UCSD-AML1 (cell line): ENCODE measurements at regions not wholly inside any gene's neighbourhood (a gene's known extent, or its start where the extent isn't known, plus 50 kb on each side); places are given as distances from the start of the nearest gene placed in this dataset.
A peak's percentile ranks its signal among the peaks of the same experiment; 100 is the strongest.
"Not testable (repeated sequence)": the region's sequence is repeated elsewhere in the genome, so short reads cannot be mapped to it uniquely, and the experiment has no call there.

Source experiments
- DNase-seq: peaks from one replicate; lab custom pipeline; 2025; ENCODE audit not compliant: unreplicated experiment; lab: John Stamatoyannopoulos, UW

DNA sequence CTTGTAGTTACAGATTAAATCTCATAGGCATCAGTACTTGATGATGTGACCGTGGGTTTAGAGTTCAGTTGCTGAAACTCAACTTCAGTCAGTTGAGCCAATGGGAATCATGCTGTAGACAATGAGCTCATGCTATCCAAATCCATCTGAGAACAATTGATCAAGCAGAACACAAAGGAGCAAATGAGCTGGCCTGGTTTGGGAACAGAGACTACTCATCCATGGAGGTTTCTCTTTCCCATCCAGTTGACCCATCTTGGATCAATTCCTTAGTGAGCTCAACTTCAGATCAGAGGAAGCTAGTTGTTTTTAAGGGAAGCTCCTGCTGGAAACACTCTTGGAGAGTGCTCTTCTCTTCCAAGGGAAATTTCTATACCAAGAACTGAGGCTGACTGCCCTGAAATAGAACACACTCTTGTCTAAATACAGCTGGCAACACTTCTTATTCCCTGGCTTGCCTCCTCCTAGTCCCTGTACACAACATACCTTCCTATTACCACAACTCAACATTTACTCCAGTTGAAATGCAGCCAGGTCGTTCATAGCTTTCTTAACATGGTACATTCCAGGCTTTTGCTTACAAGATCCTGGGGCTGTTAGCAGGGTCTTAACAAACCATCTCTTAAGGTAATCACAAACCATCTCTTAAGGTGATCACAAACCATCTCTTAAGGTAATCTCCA lies 203.9 kb upstream of the PRDM1 start:
- no peak for DNase-seq

- DNase-seq: no peak
Observed at GRCh38 chr6:105881608-105882007, 204.5 kb upstream of the PRDM1 start.

DNA sequence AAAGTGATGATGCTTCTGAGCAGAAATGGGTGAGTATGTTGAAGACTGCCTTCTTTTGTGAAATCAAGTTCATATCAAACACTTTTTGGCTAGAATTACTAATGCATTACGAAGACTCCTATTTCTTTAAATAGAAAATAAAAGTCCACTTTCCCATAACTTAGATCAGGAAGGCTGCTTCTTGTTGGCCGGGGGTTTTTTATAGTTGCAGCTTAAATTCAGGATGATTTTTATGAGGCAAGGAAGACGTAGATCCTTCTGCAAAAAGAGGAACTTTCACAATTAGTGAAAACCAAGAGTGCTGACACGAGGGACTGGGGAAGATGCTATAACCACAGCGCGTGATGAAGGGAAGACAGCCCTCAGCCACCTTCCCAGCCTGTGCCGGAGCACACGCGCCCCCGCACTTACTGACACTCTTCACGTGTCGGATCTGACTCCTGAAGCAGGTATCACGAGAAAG lies 206.1 kb upstream of the PRDM1 start:
- peak; percentile 59 for DNase-seq

- DNase-seq: no peak
Observed at GRCh38 chr6:105879146-105879545, 207.0 kb upstream of the PRDM1 start.

- DNase-seq: peak; percentile 41
Observed at GRCh38 chr6:105875974-105876640, 210.0 kb upstream of the PRDM1 start.

DNA sequence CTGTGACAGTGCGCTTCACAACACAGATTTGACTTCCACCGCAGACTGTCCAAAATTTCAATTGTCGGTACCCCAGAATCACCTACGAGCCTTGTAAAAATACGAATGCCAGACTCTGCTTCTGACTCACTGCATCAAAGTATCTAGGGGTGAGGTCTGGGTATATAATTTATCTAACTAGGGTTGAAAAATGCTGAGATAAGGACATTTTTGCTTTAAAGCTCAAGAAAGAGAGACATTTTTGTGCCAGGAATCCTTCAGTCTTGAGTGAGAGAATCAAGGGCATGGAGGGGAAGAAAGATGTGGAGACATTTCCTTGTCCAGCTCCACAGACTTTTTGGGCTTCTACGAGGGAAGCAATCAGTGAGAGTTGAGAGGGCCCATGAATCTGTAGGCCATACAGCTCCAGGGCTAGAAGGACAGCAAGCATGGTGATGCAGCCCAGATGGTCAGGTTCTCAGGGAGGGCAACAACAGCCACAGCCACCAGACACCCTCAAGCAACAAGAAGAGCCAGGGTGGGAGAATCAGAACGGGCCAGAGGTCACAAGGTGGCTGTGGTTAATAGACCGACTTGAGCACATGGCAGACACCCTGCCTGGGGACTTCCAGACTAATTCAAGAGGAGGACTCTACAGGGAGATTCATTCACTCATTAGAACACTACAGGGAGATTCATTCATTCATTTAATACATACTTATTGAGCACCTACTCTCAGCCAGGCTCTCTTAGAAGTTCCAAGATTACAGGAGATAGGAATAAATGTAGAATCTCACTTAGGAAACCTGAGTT lies 211.1 kb upstream of the PRDM1 start:
- DNase-seq: no peak

DNA sequence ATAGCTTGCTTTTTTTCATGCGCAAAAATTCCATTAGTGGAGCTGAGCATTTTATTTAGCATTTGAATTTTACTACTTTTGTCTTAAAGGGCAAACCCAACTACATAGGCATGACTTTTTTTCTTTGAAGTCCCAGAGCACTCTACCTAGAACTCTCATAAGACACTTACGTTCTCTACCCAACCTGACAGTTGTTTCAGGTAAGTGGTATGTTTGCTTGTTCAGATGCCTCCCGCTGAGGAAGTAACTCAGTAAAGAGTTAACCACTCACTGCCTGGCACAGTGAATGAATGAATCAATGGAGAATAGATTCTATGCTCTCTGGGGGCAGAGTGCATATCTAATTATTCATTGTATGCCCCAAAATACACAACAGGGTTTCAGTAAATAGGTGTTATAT lies 212.3 kb upstream of the PRDM1 start:
- no peak for DNase-seq

- DNase-seq: no peak
Observed at GRCh38 chr6:105873211-105873704, 212.9 kb upstream of the PRDM1 start.

DNA sequence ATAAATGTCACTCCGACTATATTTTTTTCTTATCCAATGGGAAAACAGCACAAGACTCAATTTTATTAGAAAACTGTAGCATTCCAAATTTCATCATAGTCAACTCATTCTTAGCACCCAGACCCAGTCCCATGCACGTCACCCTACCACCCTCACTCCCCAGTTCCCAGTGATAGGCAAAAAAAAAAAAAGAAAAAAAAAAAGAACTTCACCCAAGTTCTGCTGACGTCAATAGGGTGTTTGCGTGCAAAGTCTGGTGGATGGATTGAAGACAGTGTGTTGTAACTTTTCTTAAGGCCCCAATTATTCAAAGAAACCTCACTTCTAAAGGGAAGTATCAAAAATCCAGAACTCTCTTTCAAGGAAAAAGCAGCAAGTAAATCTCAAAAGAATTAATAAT lies 213.9 kb upstream of the PRDM1 start:
- DNase-seq: no peak

- DNase-seq: no peak
Observed at GRCh38 chr6:105871542-105871941, 214.6 kb upstream of the PRDM1 start.

- no peak for DNase-seq
Observed at GRCh38 chr6:105869835-105870440, 216.2 kb upstream of the PRDM1 start.

GRCh38 chr6:105868823-105869460 lies 217.2 kb upstream of the PRDM1 start:
- no peak for DNase-seq

GRCh38 chr6:105867821-105868220 lies 218.3 kb upstream of the PRDM1 start:
- no peak for DNase-seq

DNA sequence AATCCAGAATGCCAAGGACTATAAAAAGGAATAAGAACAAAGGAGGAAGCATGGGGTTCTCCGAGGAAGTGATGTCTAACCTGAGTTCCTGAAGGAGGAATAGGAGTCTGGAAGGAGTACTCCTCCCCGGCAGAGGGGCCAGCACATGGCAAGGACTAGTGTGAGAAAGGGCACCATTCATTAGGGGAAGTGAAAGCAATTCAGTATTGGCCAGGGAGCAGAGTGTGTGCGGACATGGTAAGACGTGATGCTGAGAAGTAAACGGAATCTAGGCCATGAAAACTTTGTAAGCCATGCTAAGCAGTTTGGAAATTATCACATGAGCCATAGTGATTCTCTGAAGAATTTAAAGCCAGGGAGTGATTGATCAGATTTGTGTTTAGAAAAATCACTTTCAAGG lies 218.9 kb upstream of the PRDM1 start:
- DNase-seq: no peak

DNA sequence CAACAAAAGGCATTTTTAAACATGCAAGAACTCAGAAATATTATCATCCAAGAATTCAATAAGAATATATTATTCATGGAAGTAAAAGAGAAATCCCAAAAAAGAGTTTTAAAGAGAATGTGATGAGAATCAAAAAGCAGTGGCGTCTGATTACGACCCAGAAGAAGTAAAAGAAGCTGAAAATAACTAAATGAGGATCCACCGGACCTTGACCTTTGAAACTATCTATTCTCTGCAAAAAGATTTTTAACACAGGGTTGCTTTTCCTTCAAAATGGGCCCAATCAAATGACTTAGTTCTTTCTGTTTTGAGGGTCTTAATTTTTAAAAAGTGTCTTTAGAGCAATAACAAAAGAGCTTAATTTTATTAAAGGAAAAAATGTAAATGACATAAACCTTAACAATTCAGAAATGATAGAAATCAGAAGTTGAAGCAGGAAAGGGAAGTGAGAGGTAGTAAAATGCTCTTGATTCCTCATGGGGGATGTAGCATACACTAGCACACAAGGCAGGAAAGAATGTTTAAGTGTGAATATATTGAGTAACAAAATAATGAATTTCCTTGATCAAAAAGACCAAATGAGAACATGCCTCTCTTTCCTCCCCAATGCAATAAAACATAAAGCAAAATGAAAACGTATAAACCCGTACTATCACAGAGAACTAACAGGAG lies 223.1 kb upstream of the PRDM1 start:
- no peak for DNase-seq

DNA sequence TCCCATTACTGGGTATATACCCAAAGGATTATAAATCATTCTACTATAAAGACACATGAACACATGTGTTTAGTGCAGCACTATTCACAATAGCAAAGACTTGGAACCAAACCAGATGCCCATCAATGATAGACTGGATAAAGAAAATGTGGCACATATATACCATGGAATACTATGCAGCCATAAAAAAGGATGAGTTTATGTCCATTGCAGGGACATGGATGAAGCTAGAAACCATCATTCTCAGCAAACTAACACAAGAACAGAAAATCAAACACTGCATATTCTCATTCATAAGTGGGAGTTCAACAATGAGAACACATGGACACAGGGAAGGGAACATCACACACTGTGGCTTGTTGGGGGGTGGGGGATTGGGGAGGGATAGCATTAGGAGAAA lies 225.2 kb upstream of the PRDM1 start:
- DNase-seq: not testable (repeated sequence)

DNA sequence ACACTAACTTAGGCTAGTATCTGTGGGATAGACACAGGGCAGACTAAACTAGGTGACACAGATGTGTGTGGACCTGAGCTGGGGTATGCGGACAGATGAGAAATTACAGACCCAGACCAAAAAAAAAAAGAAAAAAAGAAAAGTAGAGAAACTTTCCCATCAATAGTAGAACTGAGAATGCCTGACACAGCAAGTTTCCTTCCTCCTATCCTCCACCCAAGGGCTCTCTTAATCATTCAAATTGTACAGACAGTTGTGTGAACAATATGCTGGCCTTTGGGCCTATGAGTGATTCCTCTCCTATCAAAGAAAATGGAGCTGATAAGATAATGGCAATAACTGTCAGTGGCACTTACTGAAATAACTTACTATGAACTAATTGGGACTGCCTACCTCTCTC lies 226.7 kb upstream of the PRDM1 start:
- DNase-seq: no peak

DNA sequence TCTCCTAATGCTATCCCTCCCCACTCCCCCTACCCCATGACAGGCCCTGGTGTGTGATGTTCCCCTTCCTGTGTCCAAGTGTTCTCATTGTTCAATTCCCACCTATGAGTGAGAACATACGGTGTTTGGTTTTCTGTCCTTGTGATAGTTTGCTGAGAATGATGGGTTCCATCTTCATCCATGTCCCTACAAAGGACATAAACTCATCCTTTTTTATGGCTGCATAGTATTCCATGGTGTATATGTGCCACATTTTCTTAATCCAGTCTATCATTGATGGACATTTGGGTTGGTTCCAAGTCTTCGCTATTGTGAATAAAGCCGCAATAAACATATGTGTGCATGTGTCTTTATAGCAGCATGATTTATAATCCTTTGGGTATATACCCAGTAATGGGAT lies 227.5 kb upstream of the PRDM1 start:
- DNase-seq: not testable (repeated sequence)

DNA sequence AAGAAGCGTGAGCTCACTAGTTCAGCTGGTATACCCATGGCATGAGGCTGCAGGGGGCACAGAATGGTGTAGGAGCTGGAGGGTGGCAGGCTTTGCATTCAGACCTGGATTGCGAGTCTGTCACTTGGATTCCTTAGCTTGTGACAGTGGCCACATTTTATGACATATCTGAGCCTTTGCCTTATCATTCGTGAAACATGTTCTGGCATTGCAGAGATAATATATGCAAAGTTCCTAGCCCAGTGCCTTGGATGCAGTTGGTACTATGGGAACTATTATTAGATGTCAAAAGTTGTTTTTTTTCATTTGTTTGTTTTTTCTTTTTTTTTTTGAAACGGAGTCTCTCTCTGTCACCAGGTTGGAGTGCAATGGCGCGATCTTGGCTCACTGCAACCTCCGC lies 230.7 kb upstream of the PRDM1 start:
- DNase-seq: no peak

GRCh38 chr6:105853979-105854378 lies 232.2 kb upstream of the PRDM1 start:
- not testable (repeated sequence) for DNase-seq
